BLaER1 treated with 17β-estradiol and CSF1 and Interleukin-3, amounts not matched to agents 10 nM and 100 nM (cell line): ENCODE measurements at regions not wholly inside any gene's neighbourhood (a gene's known extent, or its start where the extent isn't known, plus 50 kb on each side); places are given as distances from the start of the nearest gene placed in this dataset.
"Not testable (repeated sequence)": the region's sequence is repeated elsewhere in the genome, so short reads cannot be mapped to it uniquely, and the experiment has no call there.

Experiments used
- H3K27ac ChIP-seq, 11 experiments: shearing (Covaris generic); formaldehyde crosslinking; 2 replicates each; pipeline ENCODE4 v1.8.1; 2022
- H3K27me3 ChIP-seq, 11 experiments: shearing (Covaris generic); formaldehyde crosslinking; 2 replicates each; pipeline ENCODE4 v1.8.1; 2022
- H3K36me3 ChIP-seq, 11 experiments: shearing (Covaris generic); formaldehyde crosslinking; 2 replicates each; pipeline ENCODE4 v1.8.1; 2022
- H3K4me1 ChIP-seq, 10 experiments: shearing (Covaris generic); formaldehyde crosslinking; 2 replicates each; pipeline ENCODE4 v1.8.1; 2022
- H3K4me2 ChIP-seq, 11 experiments: shearing (Covaris generic); formaldehyde crosslinking; 2 replicates each; pipeline ENCODE4 v1.8.1; 2022
- H3K4me3 ChIP-seq, 10 experiments: shearing (Covaris generic); formaldehyde crosslinking; 2 replicates each; pipeline ENCODE4 v1.8.1; 2022
- H3K9ac ChIP-seq, 11 experiments: shearing (Covaris generic); formaldehyde crosslinking; 2 replicates each; pipeline ENCODE4 v1.8.1; 2022
- H3K9me3 ChIP-seq, 11 experiments: shearing (Covaris generic); formaldehyde crosslinking; replicated peaks in 1 of 11; 2 replicates each; pipeline ENCODE4 v1.8.1; 2022
- H4K20me1 ChIP-seq, 11 experiments: shearing (Covaris generic); formaldehyde crosslinking; 2 replicates each; pipeline ENCODE4 v1.8.1; 2022
- Cebpa-rat ChIP-seq, 11 experiments: shearing (Covaris generic); IDR thresholded peaks; 2 replicates each; pipeline ENCODE4 v1.8.1; 2022

- Histone ChIP-seq H3K4me3 (no peak overlapping the region), H3K9me3 (peaks cover 2 to 35% (median 22%) of the 10 kb centered on the region in 11 experiments; a peak in 21 of 22 replicates), H3K4me2 (no peak overlapping the region), H3K27ac (no peak overlapping the region), H3K9ac (no peak overlapping the region), H3K27me3 (no peaks in the 10 kb centered on the region), H3K36me3 (no peaks in the 10 kb centered on the region), H3K4me1 (no peaks in the 10 kb centered on the region), H4K20me1 (no peaks in the 10 kb centered on the region)
- TF ChIP-seq Cebpa-rat (IDR thresholded peaks at IDR 0.05), result no peak
Observed at GRCh38 chr14:46550836-46551235, 100.7 kb downstream of the RPL10L start.

DNA sequence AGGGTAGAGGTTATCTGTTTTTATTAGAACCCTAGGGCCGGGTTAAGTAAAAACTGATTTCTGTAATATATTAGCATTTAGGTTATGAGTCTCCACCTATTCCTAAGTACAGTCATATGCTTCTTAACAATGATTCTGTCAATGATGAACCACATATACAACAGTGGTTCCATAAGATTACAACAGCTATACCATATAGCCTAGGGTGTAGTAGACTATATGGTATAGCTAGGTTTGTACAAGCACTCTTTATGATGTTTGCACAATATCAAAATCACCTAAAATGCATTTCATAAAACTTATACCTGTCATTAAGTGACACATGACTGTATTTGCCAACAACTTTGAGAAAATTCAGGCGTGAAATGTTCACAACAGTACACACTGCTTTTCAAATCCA, 110.6 kb downstream of the RPL10L start:
- Histone ChIP-seq H3K27me3 (no peaks in the 10 kb centered on the region), H3K36me3 (peaks cover 0 to 10% (median 0%) of the 10 kb centered on the region in 11 experiments; a peak in 3 of 22 replicates), H3K4me3 (no peak overlapping the region), H4K20me1 (no peaks in the 10 kb centered on the region), H3K27ac (no peak overlapping the region), H3K4me2 (no peak overlapping the region), H3K9ac (no peak overlapping the region), H3K9me3 (peaks cover 0 to 72% (median 43%) of the 10 kb centered on the region in 11 experiments; a peak in 18 of 22 replicates), H3K4me1 (peaks cover 0 to 27% (median 12%) of the 10 kb centered on the region in 10 experiments; a peak in 12 of 20 replicates)
- TF ChIP-seq Cebpa-rat (IDR thresholded peaks at IDR 0.05), result no peak

- Histone ChIP-seq H3K4me2 (no peak overlapping the region), H3K4me3 (no peak overlapping the region), H3K9ac (no peak overlapping the region), H3K4me1 (no peaks in the 10 kb centered on the region; a peak in 1 of 20 replicates), H4K20me1 (no peaks in the 10 kb centered on the region), H3K27me3 (no peaks in the 10 kb centered on the region), H3K27ac (no peak overlapping the region), H3K36me3 (no peaks in the 10 kb centered on the region), H3K9me3 (peaks cover 0 to 6% (median 0%) of the 10 kb centered on the region in 11 experiments; a peak in 1 of 22 replicates)
- no peak for TF ChIP-seq Cebpa-rat (IDR thresholded peaks at IDR 0.05)
Observed at GRCh38 chr14:46519121-46519520, 132.5 kb downstream of the RPL10L start.

GRCh38 chr14:46508752-46509151, 142.8 kb downstream of the RPL10L start:
- H3K9me3 ChIP-seq, H3K4me2 ChIP-seq, H3K36me3 ChIP-seq, H3K9ac ChIP-seq, H3K27ac ChIP-seq, H3K27me3 ChIP-seq, H4K20me1 ChIP-seq, H3K4me3 ChIP-seq, H3K4me1 ChIP-seq: not testable (repeated sequence)

- H3K4me3 ChIP-seq, result no peak overlapping the region
- H3K9me3 ChIP-seq, result no peaks in the 10 kb centered on the region; a peak in 1 of 22 replicates
- no peaks in the 10 kb centered on the region for H4K20me1 ChIP-seq
- no peak overlapping the region for H3K9ac ChIP-seq
- H3K4me2 ChIP-seq, result no peak overlapping the region
- H3K27me3 ChIP-seq, result no peaks in the 10 kb centered on the region
- no peak for TF ChIP-seq Cebpa-rat (IDR thresholded peaks at IDR 0.05)
- no peak overlapping the region for H3K27ac ChIP-seq
- H3K4me1 ChIP-seq, result no peaks in the 10 kb centered on the region
- H3K36me3 ChIP-seq, result no peaks in the 10 kb centered on the region
Observed at GRCh38 chr14:46499521-46499920, 152.1 kb downstream of the RPL10L start.

DNA sequence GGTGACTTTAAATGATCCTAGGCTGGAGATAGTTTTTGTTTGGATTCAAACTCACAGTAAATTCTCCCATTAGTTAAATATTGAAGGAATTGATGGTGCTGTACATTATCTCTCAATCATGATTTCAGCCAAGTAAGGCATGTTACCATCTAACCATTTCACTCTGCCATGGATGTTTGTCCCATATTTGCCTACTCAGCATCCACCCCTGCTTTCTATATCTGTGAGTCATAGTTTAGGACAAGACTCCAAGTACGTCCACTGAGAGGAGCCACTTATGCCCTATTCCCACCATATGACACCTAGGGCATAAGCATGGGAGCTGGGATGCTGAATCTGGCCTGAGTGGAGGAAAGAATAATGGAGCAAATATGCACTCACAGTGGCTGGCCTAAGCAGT, 155.2 kb downstream of the RPL10L start:
- Histone ChIP-seq H3K4me1 (no peaks in the 10 kb centered on the region), H3K4me2 (no peak overlapping the region), H3K4me3 (no peak overlapping the region), H3K36me3 (no peaks in the 10 kb centered on the region), H3K27me3 (no peaks in the 10 kb centered on the region), H3K9ac (no peak overlapping the region), H3K27ac (no peak overlapping the region), H3K9me3 (no peaks in the 10 kb centered on the region), H4K20me1 (no peaks in the 10 kb centered on the region)
- TF ChIP-seq Cebpa-rat (IDR thresholded peaks at IDR 0.05), result no peak

DNA sequence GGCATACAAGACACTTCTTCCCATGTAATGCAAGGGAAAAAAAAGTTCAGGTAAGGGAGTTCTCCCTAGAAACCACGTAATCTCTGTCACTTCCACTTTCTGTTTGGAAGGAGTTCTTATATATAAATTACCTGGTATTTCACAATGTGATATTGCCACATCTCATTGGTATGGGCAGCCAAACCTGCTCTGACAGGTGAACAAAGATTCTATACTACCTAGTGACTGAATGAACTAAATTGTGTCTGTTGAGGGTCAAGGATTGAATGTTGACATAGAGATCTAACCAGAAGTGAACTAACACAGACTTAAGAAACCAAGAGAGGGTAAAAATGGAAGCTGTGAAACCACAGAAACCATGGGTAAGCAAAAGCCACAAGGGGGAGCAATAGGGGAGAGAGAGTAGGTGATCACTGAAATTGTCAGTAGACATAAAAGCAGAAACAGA, 161.3 kb downstream of the RPL10L start:
- TF ChIP-seq Cebpa-rat (IDR thresholded peaks at IDR 0.05), result no peak
- Histone ChIP-seq H3K4me2 (peak overlapping the region; percentile 14 to 67 (median 52); a peak in 21 of 22 replicates), H3K4me3 (no peak overlapping the region), H3K4me1 (peaks cover 5 to 22% (median 15%) of the 10 kb centered on the region in 10 experiments; a peak in 17 of 20 replicates), H3K27ac (no peak overlapping the region), H3K27me3 (no peaks in the 10 kb centered on the region), H3K36me3 (no peaks in the 10 kb centered on the region), H4K20me1 (no peaks in the 10 kb centered on the region), H3K9ac (no peak overlapping the region), H3K9me3 (0 out of 22 replicates have a peak, but pooled peaks cover 0 to 5% (median 0%) of the 10 kb centered on the region in 11 experiments)

- Histone ChIP-seq H3K9me3 (0 out of 22 replicates have a peak, but pooled peaks cover 0 to 5% (median 0%) of the 10 kb centered on the region in 11 experiments), H3K27ac (no peak overlapping the region), H3K4me1 (peaks cover 5 to 22% (median 15%) of the 10 kb centered on the region in 10 experiments; a peak in 17 of 20 replicates), H3K4me2 (no peak overlapping the region), H3K27me3 (no peaks in the 10 kb centered on the region), H4K20me1 (no peaks in the 10 kb centered on the region), H3K9ac (no peak overlapping the region), H3K36me3 (no peaks in the 10 kb centered on the region), H3K4me3 (no peak overlapping the region)
- no peak for TF ChIP-seq Cebpa-rat (IDR thresholded peaks at IDR 0.05)
Observed at GRCh38 chr14:46488374-46488773, 163.2 kb downstream of the RPL10L start.

- Histone ChIP-seq H4K20me1 (no peaks in the 10 kb centered on the region), H3K4me2 (peak overlapping the region in 8 of 11 experiments; percentile 25 to 71 (median 48); a peak in 14 of 22 replicates), H3K27ac (no peak overlapping the region), H3K27me3 (no peaks in the 10 kb centered on the region), H3K36me3 (no peaks in the 10 kb centered on the region), H3K9ac (no peak overlapping the region), H3K9me3 (0 out of 22 replicates have a peak, but pooled peaks cover 0 to 5% (median 0%) of the 10 kb centered on the region in 11 experiments), H3K4me1 (peaks cover 5 to 22% (median 15%) of the 10 kb centered on the region in 10 experiments; a peak in 17 of 20 replicates), H3K4me3 (no peak overlapping the region)
- TF ChIP-seq Cebpa-rat (IDR thresholded peaks at IDR 0.05), result no peak
Observed at GRCh38 chr14:46487582-46488350, 163.8 kb downstream of the RPL10L start.
